NCI-H187 treated with DMSO at 0.1 percent for 48 hours (cell line): ENCODE measurements at regions not wholly inside any gene's neighbourhood (a gene's known extent, or its start where the extent isn't known, plus 50 kb on each side); places are given as distances from the start of the nearest gene placed in this dataset.
A peak's percentile ranks its signal among the peaks of the same experiment; 100 is the strongest.
"Not testable (repeated sequence)": the region's sequence is repeated elsewhere in the genome, so short reads cannot be mapped to it uniquely, and the experiment has no call there.

Experiments
- DNase-seq: peaks from one replicate; lab custom pipeline; 2025; lab: John Stamatoyannopoulos, UW

DNA sequence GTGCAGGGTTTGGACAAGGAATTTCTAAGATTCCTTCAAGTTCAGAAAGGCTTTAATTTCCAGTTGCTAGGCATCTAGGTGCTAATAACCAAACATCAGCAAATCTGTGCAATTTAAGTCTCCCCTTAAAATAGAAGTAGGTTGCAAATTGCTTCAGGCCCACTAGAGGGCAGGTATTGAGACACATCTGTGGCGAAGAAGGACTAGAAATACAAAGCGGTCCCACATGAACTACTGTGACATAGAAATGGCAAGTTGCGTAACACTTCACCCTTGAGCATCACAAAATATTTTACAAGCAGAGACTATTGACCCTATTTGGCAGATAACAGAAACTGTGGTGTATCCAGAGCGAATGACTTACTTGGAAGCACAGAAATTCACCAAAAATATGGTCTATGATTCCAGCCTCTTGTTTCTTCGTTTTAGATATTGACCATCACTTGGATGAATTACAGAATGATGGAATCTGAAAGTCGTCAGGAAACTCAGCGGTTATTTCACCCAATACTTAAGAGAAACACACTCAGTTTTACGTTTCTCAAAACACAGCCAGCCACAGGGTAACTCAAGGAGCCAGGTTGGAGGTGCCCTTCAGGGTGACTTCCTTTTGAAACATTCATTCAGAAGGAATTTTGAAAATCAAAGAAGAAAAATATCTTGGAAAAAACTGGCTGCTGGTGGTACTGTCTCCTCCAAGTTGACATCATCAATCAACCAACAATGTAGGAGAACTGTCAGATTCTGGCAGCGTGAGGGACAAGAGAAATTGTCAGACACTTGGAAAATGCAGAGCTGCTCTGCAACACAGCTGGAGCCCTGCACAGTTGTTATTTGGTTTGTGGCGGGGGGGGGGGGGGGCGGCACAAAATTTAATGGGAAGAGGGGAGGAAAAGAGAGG, 256.3 kb upstream of the MINDY3 start:
- no peak for DNase-seq

DNA sequence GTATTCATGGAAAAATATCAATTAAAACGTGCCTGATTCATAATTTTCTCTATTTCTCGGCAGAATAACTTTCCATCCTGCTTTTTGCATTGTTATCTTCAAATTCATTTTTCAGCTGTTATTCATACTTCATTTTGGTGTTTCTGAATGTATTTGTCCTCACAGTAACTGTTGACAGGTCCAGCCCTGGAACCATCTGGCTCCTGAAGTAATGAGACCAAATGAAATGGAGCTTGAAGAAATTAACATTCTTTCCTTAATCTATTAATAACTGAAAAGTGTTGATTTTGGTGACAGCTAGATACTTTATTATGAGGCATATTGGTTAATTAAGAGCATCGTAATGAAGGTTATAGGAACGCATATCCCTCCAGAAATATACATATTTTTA, 257.0 kb upstream of the MINDY3 start:
- no peak for DNase-seq

DNA sequence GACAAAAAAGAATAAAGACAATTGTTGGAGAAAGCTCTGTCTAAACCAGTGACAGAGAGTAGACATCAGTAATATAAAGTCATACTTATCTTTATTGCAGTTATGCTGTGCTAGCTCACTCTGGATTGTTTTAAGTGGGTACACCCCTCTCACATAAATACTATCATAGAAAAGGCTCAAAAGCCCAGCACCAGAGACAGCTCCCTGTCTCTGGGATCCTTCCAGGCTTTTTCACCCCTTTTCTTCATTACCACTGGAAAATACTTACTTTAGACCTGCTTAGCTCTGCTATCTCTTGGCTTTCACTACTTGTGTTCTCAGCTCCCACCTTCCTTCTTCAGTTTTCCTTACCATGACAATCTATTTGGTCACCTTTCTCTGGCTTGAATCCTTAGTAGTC, 259.1 kb upstream of the MINDY3 start:
- DNase-seq: no peak

DNA sequence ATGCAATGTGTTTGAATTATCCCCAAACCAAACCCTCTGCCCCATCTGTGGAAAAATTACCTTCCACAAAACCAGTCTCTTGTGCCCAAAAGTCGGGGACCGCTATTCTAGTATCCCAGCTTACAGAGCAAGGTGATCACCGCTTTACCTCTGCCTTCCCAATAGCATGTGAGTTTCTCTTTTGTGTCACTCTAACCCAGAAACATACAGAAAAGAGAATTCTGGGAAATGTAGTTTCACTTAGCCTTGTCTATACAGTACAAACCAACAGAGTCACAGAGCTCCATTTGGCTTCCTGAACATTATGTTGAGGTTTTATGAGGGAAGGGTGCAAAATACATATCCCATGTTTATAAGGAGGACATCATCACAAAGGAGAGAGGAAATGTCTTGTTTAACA, 260.3 kb upstream of the MINDY3 start:
- no peak for DNase-seq

DNA sequence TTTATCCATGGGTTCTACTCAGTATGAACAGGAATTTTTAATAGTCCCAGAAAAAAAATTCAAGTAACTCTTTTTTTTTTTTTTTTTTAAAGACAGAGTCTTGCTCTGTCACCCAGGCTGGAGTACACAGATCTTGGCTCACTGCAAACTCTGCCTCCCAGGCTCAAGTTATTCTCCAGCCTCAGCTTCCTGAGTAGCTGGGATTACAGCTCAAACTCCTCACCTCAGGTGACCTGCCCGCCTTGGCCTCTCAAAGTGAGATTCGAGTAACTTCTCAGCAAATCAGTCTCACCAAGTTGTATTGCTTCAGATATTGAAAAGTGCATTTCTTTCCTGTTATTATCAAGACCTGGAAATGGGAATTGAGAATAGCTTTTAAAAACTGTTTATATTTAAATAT, 281.2 kb upstream of the MINDY3 start:
- DNase-seq: no peak

DNA sequence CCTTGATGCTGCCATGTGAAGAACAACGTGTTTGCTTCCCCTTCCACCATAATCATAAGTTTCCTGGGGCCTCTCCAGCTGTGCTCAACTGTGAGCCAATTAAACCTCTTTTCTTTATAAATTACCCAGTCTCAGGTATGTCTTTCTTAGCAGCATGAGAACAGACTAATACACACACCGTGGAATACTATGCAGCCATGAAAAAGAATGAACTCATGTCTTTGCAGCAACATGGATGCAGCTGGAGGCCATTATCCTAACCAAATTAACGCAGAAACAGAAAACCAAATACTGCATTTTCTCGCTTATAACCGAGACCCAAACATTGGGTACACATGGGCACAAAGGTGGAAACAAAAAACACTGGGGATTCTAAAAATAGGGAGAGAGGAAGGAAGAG, 286.7 kb upstream of the MINDY3 start:
- DNase-seq: no peak

DNA sequence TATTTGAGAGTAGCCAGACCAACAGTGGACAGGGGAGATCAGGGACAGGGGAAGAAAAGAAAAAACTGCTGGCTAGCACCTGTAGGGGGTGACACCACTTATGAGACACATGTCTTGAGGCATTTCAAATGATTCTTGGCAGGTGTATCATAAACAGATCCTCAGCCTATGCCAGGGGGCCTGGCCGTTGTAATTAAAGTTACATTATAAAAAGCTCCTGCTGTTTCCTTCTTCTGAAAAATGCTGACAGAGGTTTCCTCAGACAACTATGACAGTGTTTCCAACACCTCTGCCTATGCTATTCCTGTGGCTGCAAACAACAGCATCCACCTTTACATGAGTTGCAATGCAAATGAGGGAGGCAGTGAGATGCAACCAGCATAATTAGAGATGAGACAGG, 281.0 kb upstream of the PTER start:
- DNase-seq: no peak

DNA sequence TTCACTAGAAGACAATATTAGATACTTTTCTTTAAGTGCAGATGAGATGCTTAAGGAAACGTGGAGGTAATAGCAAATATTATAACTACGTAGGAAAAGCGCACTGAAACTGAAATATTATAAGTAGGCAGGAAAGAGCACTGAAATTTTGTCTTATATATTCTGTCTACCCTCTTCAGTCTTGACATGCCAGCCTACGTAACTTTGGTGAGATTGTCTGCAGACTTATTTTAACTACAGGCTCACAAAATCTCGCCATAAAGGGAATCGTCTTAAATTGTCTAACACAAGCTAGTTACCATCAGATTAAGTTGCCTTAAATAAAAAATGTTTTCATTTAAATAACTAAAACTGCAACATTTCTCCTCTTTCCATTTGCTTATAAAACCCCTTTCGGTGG, 280.1 kb upstream of the PTER start:
- no peak for DNase-seq

DNA sequence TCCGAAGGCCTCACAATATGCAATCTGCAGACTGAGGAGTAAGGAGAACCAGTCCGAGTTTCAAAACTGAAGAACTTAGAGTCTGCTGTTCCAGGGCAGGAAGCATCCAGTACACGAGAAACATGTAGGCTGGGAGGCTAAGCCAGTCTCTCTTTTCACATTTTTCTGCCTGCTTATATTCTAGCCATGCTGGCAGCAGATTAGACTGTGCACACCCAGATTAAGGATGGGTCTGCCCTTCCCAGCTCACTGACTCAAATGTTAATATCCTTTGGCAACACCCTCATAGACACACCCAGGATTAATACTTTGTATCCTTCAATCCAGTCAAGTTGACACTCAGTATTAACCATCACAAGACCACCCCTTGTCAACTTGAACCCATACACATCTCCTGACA, 271.7 kb upstream of the PTER start:
- not testable (repeated sequence) for DNase-seq

DNA sequence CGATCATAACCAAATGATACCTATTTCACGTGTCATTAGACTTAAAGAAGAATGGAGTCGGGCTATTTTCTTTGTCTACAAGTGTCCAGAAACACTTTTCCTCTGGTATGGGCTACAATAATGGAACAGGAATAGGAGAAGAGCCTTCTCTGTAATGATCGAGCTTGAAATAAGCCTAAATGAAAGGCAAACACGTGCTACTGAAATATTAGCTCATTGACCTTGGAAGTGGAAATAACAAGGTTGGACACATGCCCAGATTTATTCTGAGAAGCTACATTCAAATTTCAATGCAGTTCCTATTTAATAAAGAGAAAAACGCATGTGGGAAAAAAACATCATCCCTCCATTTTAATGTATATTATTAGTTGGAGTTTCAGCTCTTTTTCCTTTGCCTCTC, 254.7 kb upstream of the PTER start:
- peak; percentile 1 for DNase-seq

DNA sequence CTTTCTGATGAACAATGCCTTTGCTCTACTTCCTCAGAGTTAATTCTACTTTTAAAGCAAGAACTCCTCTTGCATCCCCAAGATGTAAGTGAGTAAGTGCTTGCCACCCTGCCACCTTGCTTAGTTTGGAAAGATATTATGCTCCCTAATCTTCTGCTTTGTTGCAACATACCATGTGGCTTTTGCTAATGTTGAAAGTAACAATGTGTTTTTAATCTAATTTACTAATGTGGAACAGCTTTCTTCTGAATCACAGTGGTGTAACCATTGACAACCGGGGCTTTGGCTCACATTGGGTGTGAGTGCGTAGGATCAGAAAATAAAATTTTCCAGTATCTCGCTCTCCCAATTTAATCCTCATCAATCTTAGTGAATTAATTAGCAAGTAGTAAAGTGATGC, 254.1 kb upstream of the PTER start:
- DNase-seq: no peak

DNA sequence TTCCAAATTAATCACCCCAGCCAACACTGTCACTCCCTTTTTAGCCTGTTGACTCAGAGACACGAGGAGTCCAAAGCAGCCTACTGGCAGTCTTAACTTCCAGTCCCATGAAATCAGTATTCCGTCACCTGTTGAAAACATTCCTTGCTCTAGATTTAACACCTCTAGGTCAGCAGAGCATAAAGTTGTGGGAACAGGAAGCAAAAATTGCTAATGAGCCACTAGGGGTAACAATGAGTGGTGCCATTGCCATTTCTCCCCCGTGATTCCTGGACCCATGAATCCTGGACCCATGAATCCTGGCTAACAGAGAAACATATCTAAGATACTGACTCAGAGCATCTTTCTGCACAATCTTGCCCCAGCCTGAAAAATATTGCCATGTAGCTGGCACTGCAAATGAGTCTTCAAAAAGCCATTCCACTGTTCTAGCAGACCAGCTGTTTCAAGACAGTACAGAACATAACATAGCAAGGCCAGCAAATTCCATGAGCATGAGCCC, 252.7 kb upstream of the PTER start:
- no peak for DNase-seq

DNA sequence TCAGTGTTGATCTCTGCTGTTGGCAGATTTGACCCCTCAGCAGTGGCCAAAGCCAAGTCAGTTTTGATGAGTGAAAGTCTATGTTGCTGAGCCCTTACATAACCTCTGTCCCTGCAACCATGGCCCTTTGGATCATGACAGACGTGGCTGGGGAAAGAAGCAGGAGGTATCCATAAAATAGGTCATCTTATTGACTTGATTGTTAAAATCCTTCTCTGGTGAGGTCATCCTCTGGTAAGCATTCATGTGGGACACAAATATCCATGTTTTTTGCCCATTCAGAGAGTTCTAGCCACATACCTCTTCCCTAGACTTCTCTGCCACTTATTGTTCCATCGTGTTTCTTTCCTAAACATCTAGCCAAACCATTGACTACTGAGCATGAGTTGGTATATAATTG, 251.9 kb upstream of the PTER start:
- DNase-seq: no peak

DNA sequence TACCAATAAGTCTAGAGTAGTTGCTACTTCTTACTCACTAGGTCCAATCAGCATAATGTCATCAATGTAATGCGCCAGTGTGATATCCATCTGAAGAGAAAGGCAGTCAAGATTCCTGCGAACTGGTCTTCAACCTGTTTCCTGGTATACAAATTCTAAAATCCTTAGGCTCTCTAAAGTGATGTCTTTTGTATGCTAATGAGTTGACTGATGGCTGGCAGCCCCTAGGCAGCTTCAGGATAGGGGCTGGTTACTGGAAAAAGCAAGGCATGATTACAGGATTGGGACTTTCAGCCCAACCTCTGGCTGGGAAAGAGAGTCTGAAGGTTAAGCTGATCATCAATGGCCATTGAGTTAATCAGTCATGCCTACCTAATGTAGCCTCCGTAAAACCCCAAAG, 250.2 kb upstream of the PTER start:
- DNase-seq: no peak

DNA sequence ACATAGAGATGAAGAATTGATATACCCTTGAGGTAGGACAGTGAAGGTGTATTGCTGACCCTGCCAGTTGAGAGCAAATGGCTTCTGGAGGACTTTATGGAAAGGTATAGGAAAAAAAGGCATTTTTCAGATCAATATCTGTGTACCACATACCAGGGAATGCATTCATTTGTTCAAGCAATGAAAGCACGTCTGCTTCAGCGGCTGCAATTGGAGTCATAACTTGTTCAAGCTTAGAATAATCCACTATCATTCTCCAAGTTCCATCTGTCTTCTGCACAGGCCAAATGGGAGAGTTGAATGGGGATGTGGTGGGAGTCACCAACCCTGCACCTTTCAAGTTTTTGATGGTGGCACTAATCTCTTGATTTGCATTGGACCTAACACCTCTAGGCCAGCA, 249.6 kb upstream of the PTER start:
- DNase-seq: no peak

DNA sequence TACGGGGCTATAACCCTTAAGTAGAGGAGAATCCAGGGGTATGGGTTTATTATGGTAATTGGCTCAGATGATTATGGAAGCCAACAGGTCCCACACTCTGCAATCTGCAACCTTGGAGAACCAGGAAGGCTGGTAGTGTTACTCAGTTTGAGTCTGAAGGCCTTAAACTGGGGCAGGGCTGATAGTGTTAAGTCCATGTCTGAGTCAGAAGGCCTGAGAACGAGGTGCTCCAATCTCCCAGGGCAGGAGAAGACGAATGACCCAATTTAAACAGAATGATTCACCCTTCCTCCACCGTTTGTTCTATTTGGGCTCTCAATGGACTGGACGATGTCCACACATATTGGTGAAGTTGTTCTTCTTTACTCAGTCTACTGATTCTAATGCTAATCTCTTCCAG, 244.5 kb upstream of the PTER start:
- no peak for DNase-seq

DNA sequence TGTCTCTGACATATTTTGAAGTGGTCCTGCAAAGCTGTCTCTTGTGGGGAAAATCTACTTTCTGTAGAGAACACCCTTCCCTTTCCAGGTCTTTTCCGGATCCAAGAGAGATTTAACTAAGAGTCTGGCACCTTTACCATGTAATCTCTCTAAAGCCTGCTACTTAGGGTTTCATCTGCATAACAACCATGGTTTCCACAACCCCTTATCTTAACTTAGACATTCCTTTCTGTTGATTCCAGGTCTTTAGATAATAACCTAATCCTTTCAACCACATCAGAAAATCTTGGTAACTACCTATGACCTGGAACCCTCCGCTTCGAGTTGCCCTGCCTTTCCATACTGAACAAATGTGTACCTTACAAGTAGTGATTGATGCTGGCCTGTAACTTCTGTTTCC, 243.6 kb upstream of the PTER start:
- no peak for DNase-seq

DNA sequence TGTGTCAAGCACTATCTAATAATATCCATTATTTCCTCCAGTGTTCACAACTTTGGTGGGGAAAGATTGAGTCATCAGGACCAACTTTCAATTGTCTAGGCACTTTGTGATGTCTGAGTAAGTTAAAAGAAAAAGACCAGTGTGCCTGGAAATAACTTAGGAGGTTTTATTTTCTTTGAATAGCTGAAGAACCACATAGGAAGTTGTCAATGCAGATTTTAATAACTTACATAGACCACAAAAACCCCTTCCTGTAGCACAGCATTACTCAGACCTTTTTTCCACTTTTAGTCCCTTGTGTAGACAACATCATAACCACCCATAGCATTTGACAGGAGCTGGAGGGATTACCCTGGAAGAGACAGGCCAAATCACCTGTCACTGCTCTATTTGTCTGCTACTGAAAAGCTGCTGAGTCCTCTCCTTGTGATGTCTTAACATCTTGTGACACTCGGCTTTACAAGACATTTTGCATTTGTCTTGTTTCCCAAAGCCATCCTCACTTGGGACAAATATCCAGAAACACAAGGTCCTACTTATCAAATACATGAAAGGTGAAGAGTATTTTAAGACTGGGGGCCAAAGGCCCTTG, 241.5 kb upstream of the PTER start:
- no peak for DNase-seq

DNA sequence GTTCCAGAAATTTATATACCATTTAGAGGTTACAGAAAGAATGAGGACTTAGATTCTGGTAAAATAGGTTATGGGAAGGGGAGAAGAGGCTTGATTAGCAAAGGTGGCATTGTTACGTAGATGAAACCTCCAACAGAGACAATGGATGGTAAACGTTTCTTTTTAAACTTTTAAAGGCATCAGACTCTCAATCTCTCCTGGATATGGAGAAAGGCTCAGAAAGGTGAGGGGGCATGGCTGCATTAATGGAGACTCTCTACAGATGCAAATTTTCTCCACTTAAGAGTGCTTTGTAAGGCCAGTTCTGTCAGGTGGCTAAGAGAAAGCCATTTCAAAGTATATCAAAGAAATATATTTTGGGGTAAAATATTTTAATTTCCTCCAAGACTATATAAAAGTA, 240.9 kb upstream of the PTER start:
- DNase-seq: no peak

DNA sequence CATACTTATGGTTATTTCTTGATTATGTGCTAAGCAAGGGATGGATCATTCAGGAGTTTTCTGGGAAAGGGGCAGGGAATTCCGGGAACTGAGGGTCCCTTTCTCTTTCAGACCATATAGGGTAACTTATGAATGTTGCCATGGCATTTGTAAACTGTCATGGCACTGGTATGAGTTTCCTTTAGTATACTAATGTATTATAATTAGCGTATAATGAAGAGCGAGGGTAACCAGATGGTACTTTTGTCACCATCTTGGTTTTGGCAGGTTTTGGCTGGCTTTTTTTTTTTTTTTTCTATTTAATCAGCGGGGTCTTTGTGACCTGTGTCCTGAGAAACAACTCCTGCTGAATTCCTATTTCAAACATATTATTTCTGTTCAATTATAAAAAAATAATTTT, 237.6 kb upstream of the PTER start:
- no peak for DNase-seq

DNA sequence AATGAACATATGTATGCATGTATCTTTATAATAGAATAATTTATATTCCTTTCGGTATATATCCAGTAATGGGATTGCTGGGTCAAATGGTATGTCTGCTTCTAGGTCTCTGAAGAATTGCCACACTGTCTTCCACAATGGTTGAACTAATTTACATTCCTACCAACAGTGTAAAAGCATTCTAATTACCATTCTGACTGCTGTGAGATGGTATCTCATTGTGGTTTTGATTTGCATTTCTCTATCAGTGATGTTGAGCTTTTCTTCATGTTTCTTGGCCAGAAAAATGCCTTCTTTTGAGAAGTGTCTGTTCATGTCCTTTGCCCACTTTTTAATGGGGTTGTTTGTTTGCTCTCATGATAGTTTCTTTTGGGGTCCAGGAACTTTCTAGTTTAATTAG, 213.2 kb upstream of the PTER start:
- not testable (repeated sequence) for DNase-seq

DNA sequence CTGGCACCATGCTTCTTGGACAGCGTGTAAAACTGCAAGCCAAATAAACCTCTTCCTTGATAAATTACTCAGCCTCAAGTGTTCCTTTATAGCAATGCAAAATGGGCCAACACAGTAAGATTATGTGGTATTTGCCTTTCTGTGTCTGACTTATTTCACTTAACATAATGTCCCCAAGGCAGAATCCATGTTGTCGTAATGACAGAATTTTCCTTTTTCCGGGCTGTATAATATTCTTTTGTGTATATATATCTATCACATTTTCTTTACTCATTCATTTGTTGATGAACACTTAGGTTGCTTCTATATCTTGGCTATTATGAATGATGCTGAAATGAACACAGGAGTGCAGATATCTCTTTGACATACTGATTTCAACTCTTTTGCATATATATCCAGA, 209.1 kb upstream of the PTER start:
- DNase-seq: no peak

DNA sequence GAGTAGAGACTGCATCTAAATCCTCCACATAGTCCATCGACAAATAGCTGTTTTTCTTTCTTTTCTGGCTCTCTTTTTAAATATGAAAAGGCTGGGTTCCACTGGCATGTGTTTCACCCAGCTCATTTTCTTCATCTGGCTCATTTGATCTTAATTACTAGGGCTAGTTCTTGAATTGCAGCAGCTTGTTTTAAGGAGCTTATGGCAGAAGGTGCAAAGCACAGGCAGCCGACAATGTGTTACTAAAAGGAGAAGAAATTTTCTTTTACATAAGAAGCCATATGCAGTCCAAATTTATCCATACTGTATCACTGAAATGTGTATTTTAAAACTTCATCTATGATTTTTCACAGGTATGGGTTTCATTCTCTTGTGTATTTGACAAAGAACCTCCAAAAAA, 205.6 kb upstream of the PTER start:
- no peak for DNase-seq
